H7 (cell line): ENCODE measurements at regions not wholly inside any gene's neighbourhood (a gene's known extent, or its start where the extent isn't known, plus 50 kb on each side); places are given as distances from the start of the nearest gene placed in this dataset.

Source experiments
- DNase-seq: peaks from one replicate; pipeline ENCODE4 v3.0.0; 2012
- H3K27me3 ChIP-seq: 2 replicates; pipeline ENCODE4 v1.6.0; 2011; ENCODE audit warnings: mild to moderate bottlenecking, low read length; ENCODE audit not compliant: control insufficient read depth, insufficient read depth
- H3K36me3 ChIP-seq: replicated peaks from 2 replicates; pipeline ENCODE4 v1.5.1; 2011; ENCODE audit warnings: low read length; ENCODE audit not compliant: control insufficient read depth, insufficient read depth
- H3K4me3 ChIP-seq: 2 replicates; pipeline ENCODE4 v1.5.1; 2011; ENCODE audit warnings: low read depth, mild to moderate bottlenecking, control low read depth, low read length, moderate library complexity; ENCODE audit not compliant: insufficient read depth

GRCh38 chr5:155406815-155407214 is 393.3 kb downstream of the KIF4B start:
- Histone ChIP-seq H3K27me3 (no peaks in the 10 kb centered on the region), H3K4me3 (no peak overlapping the region), H3K36me3 (no peaks in the 10 kb centered on the region)
- DNase-seq: no peak

DNA sequence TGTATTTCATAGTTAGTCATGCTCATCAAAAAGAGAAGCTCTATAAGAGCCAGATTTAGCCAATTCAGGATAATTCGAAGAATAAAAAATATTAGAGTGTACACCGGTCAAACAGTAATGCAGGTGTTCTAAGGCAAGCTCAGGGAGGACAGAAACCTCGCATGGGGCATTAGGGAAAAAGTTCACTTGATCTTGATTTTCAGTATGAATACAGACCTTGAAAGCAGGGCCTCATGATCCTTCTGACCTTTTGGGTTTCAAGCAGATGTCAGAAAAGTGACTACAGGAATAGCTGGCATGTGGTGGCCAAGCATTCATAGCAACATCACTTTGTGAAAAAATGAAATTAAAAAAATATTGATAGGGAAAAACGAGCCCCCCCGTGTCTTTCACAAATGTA is 394.9 kb downstream of the KIF4B start:
- Histone ChIP-seq H3K36me3 (no peaks in the 10 kb centered on the region), H3K27me3 (no peaks in the 10 kb centered on the region), H3K4me3 (no peak overlapping the region)
- no peak for DNase-seq

- H3K27me3 ChIP-seq: no peaks in the 10 kb centered on the region
- no peak overlapping the region for H3K4me3 ChIP-seq
These were observed 403.2 kb downstream of the KIF4B start for GRCh38 chr5:155416765-155417164.

DNA sequence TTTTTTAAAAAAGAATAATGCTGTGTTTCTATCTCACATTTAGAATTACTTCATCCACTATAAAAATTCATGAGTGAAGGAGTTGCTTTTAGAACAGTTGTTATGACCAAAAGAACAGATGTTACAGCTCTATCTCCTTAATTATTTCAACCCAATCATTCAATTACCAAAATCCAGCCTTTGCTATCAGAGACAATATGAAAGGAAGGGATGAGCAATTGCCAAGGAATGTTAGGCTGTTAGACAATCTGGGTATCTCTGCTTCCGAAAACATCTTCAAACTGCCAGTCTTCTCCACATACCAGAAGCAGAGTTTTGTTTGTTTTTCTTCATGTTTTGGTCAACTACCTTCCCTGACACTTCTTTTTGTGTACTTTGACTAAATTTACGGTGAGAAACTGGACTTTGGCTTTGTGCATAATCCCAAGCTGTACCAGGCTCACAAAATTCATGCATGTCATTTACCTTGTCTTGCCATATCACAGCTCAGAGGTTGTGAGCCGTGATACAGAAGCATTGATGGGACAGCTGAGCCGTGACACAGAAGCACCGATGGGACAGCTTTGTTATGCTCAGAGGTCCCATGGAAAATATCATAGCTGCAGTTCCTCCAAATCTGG is 405.5 kb downstream of the KIF4B start:
- Histone ChIP-seq H3K36me3 (no peaks in the 10 kb centered on the region), H3K4me3 (no peak overlapping the region), H3K27me3 (no peaks in the 10 kb centered on the region)
- DNase-seq: no peak

More at GRCh38 chr5:155416765-155417164, 403.2 kb downstream of the KIF4B start:
- H3K36me3 ChIP-seq: no peaks in the 10 kb centered on the region
- no peak for DNase-seq

- Histone ChIP-seq H3K4me3 (no peak overlapping the region), H3K36me3 (no peaks in the 10 kb centered on the region), H3K27me3 (no peaks in the 10 kb centered on the region)
- no peak for DNase-seq
These were observed 416.6 kb downstream of the KIF4B start for GRCh38 chr5:155430192-155430591.

- Histone ChIP-seq H3K27me3 (no peaks in the 10 kb centered on the region), H3K36me3 (no peaks in the 10 kb centered on the region), H3K4me3 (no peak overlapping the region)
- DNase-seq: no peak
These were observed 420.7 kb downstream of the KIF4B start for GRCh38 chr5:155434267-155434666.

GRCh38 chr5:155434681-155435080 is 421.1 kb downstream of the KIF4B start:
- DNase-seq: no peak
- Histone ChIP-seq H3K36me3 (no peaks in the 10 kb centered on the region), H3K4me3 (no peak overlapping the region), H3K27me3 (no peaks in the 10 kb centered on the region)

- no peak overlapping the region for H3K4me3 ChIP-seq
- no peaks in the 10 kb centered on the region for H3K27me3 ChIP-seq
- no peaks in the 10 kb centered on the region for H3K36me3 ChIP-seq
- no peak for DNase-seq
These were observed 428.3 kb downstream of the KIF4B start for GRCh38 chr5:155441849-155442248.

- Histone ChIP-seq H3K36me3 (no peaks in the 10 kb centered on the region), H3K4me3 (no peak overlapping the region), H3K27me3 (no peaks in the 10 kb centered on the region)
- DNase-seq: no peak
These were observed 437.6 kb downstream of the KIF4B start for GRCh38 chr5:155451106-155451505.

DNA sequence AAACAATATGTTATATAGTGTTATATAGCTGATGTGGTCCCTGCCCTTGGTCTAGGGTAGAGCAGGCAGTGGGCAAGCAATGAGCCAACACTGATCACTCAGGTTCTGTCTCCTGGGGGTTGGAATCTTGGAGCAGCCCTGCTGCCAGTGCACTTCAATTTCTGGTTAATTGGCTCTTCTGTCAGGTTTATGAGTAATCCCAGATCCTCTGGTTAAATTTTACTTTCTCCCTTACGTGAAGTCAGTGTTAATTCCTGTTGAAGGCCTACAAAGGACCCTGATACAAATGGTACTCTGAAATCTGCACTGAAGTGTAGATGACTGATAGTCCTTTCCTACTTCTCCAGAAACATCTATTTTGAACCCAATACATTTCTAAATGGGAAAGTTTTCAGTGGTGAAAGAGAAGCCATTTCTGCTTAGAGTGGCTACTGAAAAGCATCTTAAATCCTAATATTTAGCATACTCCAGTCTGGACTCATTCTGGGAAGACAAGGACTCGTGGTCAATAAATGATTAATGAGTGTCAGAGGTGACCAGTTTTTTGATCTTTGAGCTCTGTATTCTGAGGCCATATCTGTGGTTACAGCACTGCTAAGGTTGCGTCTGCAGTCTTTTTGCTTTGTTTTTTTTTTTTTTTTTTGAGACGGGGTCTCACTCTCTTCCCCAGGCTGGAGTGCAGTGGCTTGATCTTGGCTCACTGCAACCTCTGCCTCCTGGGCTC is 442.4 kb downstream of the KIF4B start:
- Histone ChIP-seq H3K4me3 (no peak overlapping the region), H3K36me3 (no peaks in the 10 kb centered on the region), H3K27me3 (no peaks in the 10 kb centered on the region)
- no peak for DNase-seq

- no peak for DNase-seq
- no peaks in the 10 kb centered on the region for H3K36me3 ChIP-seq
- no peak overlapping the region for H3K4me3 ChIP-seq
- H3K27me3 ChIP-seq: no peaks in the 10 kb centered on the region
These were observed 446.4 kb downstream of the KIF4B start for GRCh38 chr5:155459889-155460500.

GRCh38 chr5:155460501-155460931 is 447.0 kb downstream of the KIF4B start:
- no peak for DNase-seq
- Histone ChIP-seq H3K4me3 (no peak overlapping the region), H3K36me3 (no peaks in the 10 kb centered on the region), H3K27me3 (no peaks in the 10 kb centered on the region)

GRCh38 chr5:155461304-155461703 is 447.7 kb downstream of the KIF4B start:
- DNase-seq: no peak
- Histone ChIP-seq H3K36me3 (no peaks in the 10 kb centered on the region), H3K27me3 (no peaks in the 10 kb centered on the region), H3K4me3 (no peak overlapping the region)

DNA sequence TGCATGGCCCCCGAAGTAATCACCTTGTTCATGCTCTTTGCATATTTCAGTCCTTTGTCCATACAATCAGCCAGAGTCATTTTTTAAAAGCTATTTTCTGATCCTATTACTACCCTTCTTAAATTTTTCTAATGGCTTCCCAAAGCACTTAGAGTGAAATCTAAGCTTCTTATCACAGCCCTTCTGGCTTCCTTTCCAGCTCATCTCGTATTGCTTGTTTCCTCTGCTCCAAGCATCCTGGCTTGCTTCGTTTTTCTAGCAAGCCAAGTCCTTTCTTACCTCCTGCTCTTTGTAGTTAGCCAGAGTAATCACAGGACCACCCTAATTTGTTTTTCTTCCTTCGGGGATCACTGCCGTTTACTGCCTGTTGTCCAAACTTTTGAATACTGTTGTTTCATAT is 453.3 kb downstream of the KIF4B start:
- H3K27me3 ChIP-seq: no peaks in the 10 kb centered on the region
- H3K4me3 ChIP-seq: no peak overlapping the region
- no peaks in the 10 kb centered on the region for H3K36me3 ChIP-seq
- no peak for DNase-seq

DNA sequence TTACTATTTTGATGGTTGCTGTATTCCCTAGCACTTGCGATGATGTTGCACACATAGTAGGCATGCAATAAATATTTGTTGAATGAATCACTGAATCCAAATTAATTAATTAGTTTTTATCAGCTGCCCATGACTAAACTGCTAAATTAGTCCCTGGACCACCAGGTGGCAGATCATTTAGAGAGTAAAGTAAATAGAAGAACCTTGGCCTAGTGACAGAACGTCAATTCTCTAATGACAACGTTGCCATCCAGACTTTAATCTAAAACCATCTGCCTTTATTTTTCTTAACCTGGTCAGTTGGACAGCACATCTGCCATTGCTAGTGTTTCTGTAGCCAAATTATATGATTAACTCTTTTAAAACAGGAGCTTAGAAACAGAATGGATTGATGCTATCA is 457.5 kb downstream of the KIF4B start:
- DNase-seq: no peak
- H3K27me3 ChIP-seq: no peaks in the 10 kb centered on the region
- H3K4me3 ChIP-seq: no peak overlapping the region
- H3K36me3 ChIP-seq: no peaks in the 10 kb centered on the region
